DND-41 (cell line): ENCODE measurements at regions not wholly inside any gene's neighbourhood (a gene's known extent, or its start where the extent isn't known, plus 50 kb on each side); places are given as distances from the start of the nearest gene placed in this dataset.

Source experiments
- CTCF ChIP-seq: IDR thresholded peaks from 2 replicates; pipeline ENCODE4 v1.5.1; 2012; ENCODE audit warnings: borderline replicate concordance, low read length, moderate library complexity, mild to moderate bottlenecking; ENCODE audit not compliant: poor library complexity, severe bottlenecking; ENCODE audit errors: extremely low read depth
- EZH2 ChIP-seq: IDR thresholded peaks from 3 replicates; pipeline ENCODE4 v1.6.1; 2012; ENCODE audit warnings: borderline replicate concordance, low read depth, mild to moderate bottlenecking, moderate library complexity, low read length, inconsistent platforms; ENCODE audit not compliant: severe bottlenecking

DNA sequence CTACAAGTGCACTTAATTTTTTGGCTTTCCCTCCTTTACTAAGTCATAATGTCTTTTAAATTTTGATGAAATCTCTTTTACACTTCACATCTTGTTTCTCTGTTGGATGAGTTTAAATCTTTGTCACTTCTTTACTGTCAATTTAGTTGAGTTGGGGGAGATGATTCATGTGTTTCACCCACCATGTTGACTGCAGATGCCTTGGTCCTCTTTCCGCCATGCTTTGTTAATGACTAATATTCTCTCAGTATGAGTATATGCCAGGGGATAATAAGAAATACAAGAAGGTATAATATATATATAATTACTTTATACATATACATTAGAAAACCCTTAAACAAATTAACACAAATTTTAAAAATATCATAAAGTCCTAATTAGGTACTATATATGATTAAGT, 149.7 kb upstream of the SPRED1 start:
- TF ChIP-seq CTCF (no peak), EZH2 (no peak)
